ENCODE measurements at regions not wholly inside any gene's neighbourhood (a gene's known extent, or its start where the extent isn't known, plus 50 kb on each side); places are given as distances from the start of the nearest gene placed in this dataset.

DNA sequence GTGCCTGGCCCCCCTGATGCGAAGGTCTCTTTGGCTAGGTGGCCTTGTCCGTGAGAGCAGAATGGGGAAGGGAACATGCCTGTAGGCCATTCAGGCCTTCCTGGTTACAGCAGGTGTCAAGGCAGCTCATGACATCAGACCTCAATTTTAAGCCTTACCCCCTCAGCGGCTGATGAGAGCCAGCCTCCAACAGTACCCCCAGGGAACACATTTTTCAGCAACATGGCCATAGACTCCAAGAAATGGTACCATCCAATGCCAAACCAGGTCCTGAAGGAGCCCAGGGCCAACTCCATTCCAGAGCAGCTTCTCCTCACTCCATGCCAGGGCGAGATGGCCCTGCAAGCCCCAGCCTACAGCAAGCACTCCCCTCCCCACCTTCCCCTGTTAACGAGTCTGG is 199.2 kb downstream of the SMAD2 start:
- Histone ChIP-seq H3K4me1 (no peaks in the 10 kb centered on the region), H3K36me3 (ENCODE audit: insufficient read depth in 1 of 2, low read depth in 1 of 2) (no peaks in the 10 kb centered on the region), H3K4me3 (no peak overlapping the region), H3K27me3 (ENCODE audit: insufficient read depth in 3 of 3, low read length in 2 of 3) (peaks cover 0 to 42% (median 6%) of the 10 kb centered on the region in 3 donors), H3K27ac (no peak overlapping the region), H3K9me3 (no peaks in the 10 kb centered on the region)
- ATAC-seq (no peak), DNase-seq (no peak)
- TF ChIP-seq, protein P1, sequence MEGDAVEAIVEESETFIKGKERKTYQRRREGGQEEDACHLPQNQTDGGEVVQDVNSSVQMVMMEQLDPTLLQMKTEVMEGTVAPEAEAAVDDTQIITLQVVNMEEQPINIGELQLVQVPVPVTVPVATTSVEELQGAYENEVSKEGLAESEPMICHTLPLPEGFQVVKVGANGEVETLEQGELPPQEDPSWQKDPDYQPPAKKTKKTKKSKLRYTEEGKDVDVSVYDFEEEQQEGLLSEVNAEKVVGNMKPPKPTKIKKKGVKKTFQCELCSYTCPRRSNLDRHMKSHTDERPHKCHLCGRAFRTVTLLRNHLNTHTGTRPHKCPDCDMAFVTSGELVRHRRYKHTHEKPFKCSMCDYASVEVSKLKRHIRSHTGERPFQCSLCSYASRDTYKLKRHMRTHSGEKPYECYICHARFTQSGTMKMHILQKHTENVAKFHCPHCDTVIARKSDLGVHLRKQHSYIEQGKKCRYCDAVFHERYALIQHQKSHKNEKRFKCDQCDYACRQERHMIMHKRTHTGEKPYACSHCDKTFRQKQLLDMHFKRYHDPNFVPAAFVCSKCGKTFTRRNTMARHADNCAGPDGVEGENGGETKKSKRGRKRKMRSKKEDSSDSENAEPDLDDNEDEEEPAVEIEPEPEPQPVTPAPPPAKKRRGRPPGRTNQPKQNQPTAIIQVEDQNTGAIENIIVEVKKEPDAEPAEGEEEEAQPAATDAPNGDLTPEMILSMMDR (IDR thresholded peaks at IDR 0.05): no peak
- intact Hi-C loops (cut with DNase I): no loop called here
- WGBS, 3 donors: 68 to 80% (median 72%) methylated on average over 5 of the region's 5 CpGs

DNA sequence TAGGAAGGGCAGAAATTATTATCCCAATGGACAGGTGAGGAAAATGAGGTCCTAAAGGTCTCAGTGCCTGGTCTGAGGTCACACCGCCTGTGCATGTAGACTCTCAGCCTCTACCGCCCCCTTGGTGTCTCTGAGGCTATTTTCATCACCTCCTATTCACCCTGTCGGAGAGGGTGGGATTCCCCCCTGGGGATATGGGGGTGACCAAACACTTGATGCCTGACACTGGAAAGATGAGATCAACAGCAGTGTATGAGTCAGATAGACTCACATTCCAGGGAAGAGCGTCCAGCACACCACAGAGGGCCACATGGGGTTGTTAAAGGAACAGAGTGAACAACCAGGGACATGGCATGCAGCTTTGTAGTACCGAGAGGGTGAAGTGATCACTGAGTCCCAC is 199.7 kb downstream of the SMAD2 start:
- 53 to 59% (median 55%) methylated on average over 5 of the region's 5 CpGs for WGBS, 3 donors
- intact Hi-C loops (cut with DNase I): no loop called here

DNA sequence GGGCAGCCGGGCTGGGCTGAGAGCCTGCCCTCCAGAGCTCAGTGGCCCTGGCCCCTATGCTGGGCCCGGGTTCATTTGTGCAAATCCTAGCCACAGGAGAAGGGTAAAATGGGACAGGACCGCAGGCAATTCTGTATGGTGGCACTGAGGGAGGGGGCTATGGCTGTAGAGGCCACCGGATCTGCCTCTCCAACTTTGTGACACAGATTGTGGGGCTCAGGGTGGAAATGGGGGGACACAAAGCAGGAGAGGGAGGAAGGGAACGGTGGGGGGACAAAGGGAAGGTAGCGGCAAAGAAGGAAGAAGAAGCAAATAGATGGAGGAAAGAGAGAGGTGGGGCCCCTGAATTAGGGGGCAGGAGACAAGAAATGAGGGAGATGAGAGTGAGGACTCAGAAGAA is 201.1 kb downstream of the SMAD2 start:
- Histone ChIP-seq H3K27me3 (ENCODE audit: insufficient read depth in 3 of 3, low read length in 2 of 3) (peaks cover 0 to 43% (median 2%) of the 10 kb centered on the region in 3 donors), H3K9me3 (no peaks in the 10 kb centered on the region), H3K4me1 (no peaks in the 10 kb centered on the region), H3K27ac (no peak overlapping the region), H3K36me3 (ENCODE audit: insufficient read depth in 1 of 2, low read depth in 1 of 2) (no peaks in the 10 kb centered on the region), H3K4me3 (no peak overlapping the region)
- intact Hi-C loops (cut with DNase I): no loop called here
- 84 to 88% (median 86%) methylated on average over 6 of the region's 6 CpGs for WGBS, 3 donors
- TF ChIP-seq, protein P1 (IDR thresholded peaks at IDR 0.05): no peak
- ATAC-seq (no peak), DNase-seq (no peak)

More for the DNA sequence above, 199.7 kb downstream of the SMAD2 start:
- H3K4me3 ChIP-seq: no peak overlapping the region
- H3K27ac ChIP-seq: no peak overlapping the region
- DNase-seq: no peak
- no peak for ATAC-seq
- TF ChIP-seq, protein P1 (IDR thresholded peaks at IDR 0.05): no peak
- H3K4me1 ChIP-seq: no peaks in the 10 kb centered on the region
- H3K36me3 ChIP-seq (ENCODE audit: insufficient read depth in 1 of 2, low read depth in 1 of 2): no peaks in the 10 kb centered on the region
- H3K27me3 ChIP-seq (ENCODE audit: insufficient read depth in 3 of 3, low read length in 2 of 3): peaks cover 0 to 43% (median 6%) of the 10 kb centered on the region in 3 donors
- no peaks in the 10 kb centered on the region for H3K9me3 ChIP-seq

DNA sequence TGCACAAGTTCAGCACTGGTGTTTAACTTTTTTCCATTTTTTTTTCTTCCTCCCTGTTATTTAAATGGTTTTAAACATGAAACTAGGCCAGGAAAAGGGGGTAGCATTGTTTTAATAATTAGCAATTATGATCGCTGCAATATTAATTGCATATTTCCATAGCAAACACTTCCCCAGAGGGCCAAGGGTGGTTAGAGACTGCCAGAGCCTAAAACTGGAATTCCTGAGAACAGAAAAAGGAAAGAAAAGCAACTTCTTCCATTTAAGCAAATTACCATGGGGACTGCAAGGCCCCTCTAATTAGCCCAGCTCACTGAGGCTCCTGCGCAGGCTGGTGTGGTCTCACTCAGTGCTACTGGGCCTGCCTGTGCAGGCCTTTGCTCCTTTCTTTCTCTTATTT is 201.5 kb downstream of the SMAD2 start:
- no peak for ATAC-seq
- no peak overlapping the region for H3K4me3 ChIP-seq
- H3K4me1 ChIP-seq: no peaks in the 10 kb centered on the region
- DNase-seq: no peak
- H3K27ac ChIP-seq: no peak overlapping the region
- intact Hi-C loops (cut with DNase I): no loop called here
- no peaks in the 10 kb centered on the region for H3K9me3 ChIP-seq
- H3K36me3 ChIP-seq (ENCODE audit: insufficient read depth in 1 of 2, low read depth in 1 of 2): no peaks in the 10 kb centered on the region
- 69 to 85% (median 82%) methylated on average over 2 of the region's 2 CpGs for WGBS, 3 donors
- TF ChIP-seq, protein P1 (IDR thresholded peaks at IDR 0.05): no peak
- peaks cover 0 to 41% (median 0%) of the 10 kb centered on the region in 3 donors for H3K27me3 ChIP-seq (ENCODE audit: insufficient read depth in 3 of 3, low read length in 2 of 3)

- Histone ChIP-seq H3K27me3 (ENCODE audit: insufficient read depth in 3 of 3, low read length in 2 of 3) (peaks cover 0 to 40% (median 0%) of the 10 kb centered on the region in 3 donors), H3K9me3 (no peaks in the 10 kb centered on the region), H3K36me3 (ENCODE audit: insufficient read depth in 1 of 2, low read depth in 1 of 2) (no peaks in the 10 kb centered on the region), H3K4me3 (no peak overlapping the region), H3K4me1 (no peaks in the 10 kb centered on the region), H3K27ac (no peak overlapping the region)
- 72 to 77% (median 73%) methylated on average over 5 of the region's 5 CpGs for WGBS, 3 donors
- intact Hi-C loops (cut with DNase I): no loop called here
- DNase-seq (no peak), ATAC-seq (no peak)
- TF ChIP-seq, protein P1 (IDR thresholded peaks at IDR 0.05): no peak
Measured at GRCh38 chr18:47727409-47727808, 203.1 kb downstream of the SMAD2 start.

Measured in psoas muscle (tissue), 7 donors.